ENCODE measurements at regions not wholly inside any gene's neighbourhood (a gene's known extent, or its start where the extent isn't known, plus 50 kb on each side); places are given as distances from the start of the nearest gene placed in this dataset.
"Not testable (repeated sequence)": the region's sequence is repeated elsewhere in the genome, so short reads cannot be mapped to it uniquely, and the experiment has no call there.

GRCh38 chr1:184836141-184836540 is 81.5 kb upstream of the EDEM3 start:
- CTCF ChIA-PET (ENCODE audit: low intra/inter-chr PET ratio, low total read pairs) = no interaction called here
- no TSS peak for BruUV-seq (replicated peaks)

GRCh38 chr1:184833994-184834393 is 79.3 kb upstream of the EDEM3 start:
- in situ Hi-C loops (cut with HindIII; ENCODE audit: extremely low pct_ligation_motif_present, low pct_unique_long_range_greater_than_20kb); H3K4me2 ChIP-seq (ENCODE audit: low read depth, low read length); H3K36me3 ChIP-seq (replicated peaks in 1 of 2; ENCODE audit: control insufficient read depth in 1 of 2, insufficient read depth in 2 of 2, low read length in 2 of 2); BruUV-seq (replicated peaks); intact Hi-C loops (cut with micrococcal nuclease; ENCODE audit: unreplicated experiment); H4K20me1 ChIP-seq (ENCODE audit: insufficient read depth, low read length); H3K27me3 ChIP-seq (ENCODE audit: control insufficient read depth in 1 of 2, insufficient read depth in 2 of 2, low read length in 2 of 2); ATAC-seq; POLR2A ChIA-PET; DNase-seq (ENCODE audit: low spot score); H3K9ac ChIP-seq (ENCODE audit: insufficient read depth, low read depth, low read length); H3K9me3 ChIP-seq (ENCODE audit: low read length); H2AFZ ChIP-seq (ENCODE audit: low read length); FAIRE-seq; H3K79me2 ChIP-seq (ENCODE audit: insufficient read depth, low read length); H3K27ac ChIP-seq (ENCODE audit: extremely low read length, insufficient read depth, low read length); H3K4me1 ChIP-seq (ENCODE audit: insufficient read depth, low read length); CTCF ChIA-PET (ENCODE audit: low intra/inter-chr PET ratio, low total read pairs); H3K4me3 ChIP-seq (replicated peaks in 1 of 3; ENCODE audit: insufficient read depth in 1 of 3, low read depth in 2 of 3, low read length in 3 of 3): not testable (repeated sequence)

More at GRCh38 chr1:184836141-184836540, 81.5 kb upstream of the EDEM3 start:
- H3K27me3 ChIP-seq (ENCODE audit: control insufficient read depth in 1 of 2, insufficient read depth in 2 of 2, low read length in 2 of 2) = peaks cover 0 to 5% of the 10 kb centered on the region in 2 experiments; a peak in 2 of 5 replicates
- in situ Hi-C loops (cut with HindIII; ENCODE audit: extremely low pct_ligation_motif_present, low pct_unique_long_range_greater_than_20kb) = no loop called here
- ATAC-seq (no peak), DNase-seq (ENCODE audit: low spot score) (no peak), FAIRE-seq (no peak)
- no peak overlapping the region for H3K4me2 ChIP-seq (ENCODE audit: low read depth, low read length)
- no peak overlapping the region for H2AFZ ChIP-seq (ENCODE audit: low read length)
- POLR2A ChIA-PET = no interaction called here
- 3% methylated on average over 1 of the region's 1 CpG for WGBS (ENCODE audit: low lambda C conversion rate)
- H4K20me1 ChIP-seq (ENCODE audit: insufficient read depth, low read length) = no peaks in the 10 kb centered on the region
- no peaks in the 10 kb centered on the region for H3K4me1 ChIP-seq (ENCODE audit: insufficient read depth, low read length)
- TF ChIP-seq E2F2 (CRISPR knock-in tag; IDR thresholded peaks at IDR 0.05; ENCODE audit: borderline replicate concordance) (no peak), GLMP (CRISPR knock-in tag; IDR thresholded peaks at IDR 0.05; ENCODE audit: borderline replicate concordance) (no peak), ZC3H4 (CRISPR knock-in tag; IDR thresholded peaks at IDR 0.05; ENCODE audit: borderline replicate concordance) (no peak), ATF1 (CRISPR knock-in tag; IDR thresholded peaks at IDR 0.05) (no peak), SMARCE1 (IDR thresholded peaks at IDR 0.05; ENCODE audit: borderline replicate concordance) (no peak), SNRNP70 (IDR thresholded peaks at IDR 0.05; ENCODE audit: low read depth, low read length) (no peak), SRSF1 (optimal IDR thresholded peaks at IDR 0.05; ENCODE audit: low read depth, low read length) (no peak), SNAPC2 (CRISPR knock-in tag; IDR thresholded peaks at IDR 0.05) (no peak), ZNF431 (CRISPR knock-in tag; IDR thresholded peaks at IDR 0.05; ENCODE audit: borderline replicate concordance, low read depth) (no peak)
- no peaks in the 10 kb centered on the region for H3K79me2 ChIP-seq (ENCODE audit: insufficient read depth, low read length)
- intact Hi-C loops (cut with micrococcal nuclease; ENCODE audit: unreplicated experiment) = no loop called here
- no peak overlapping the region for H3K4me3 ChIP-seq (replicated peaks in 1 of 3; ENCODE audit: insufficient read depth in 1 of 3, low read depth in 2 of 3, low read length in 3 of 3)
- H3K9ac ChIP-seq (ENCODE audit: insufficient read depth, low read depth, low read length) = no peak overlapping the region
- no peaks in the 10 kb centered on the region for H3K9me3 ChIP-seq (ENCODE audit: low read length)
- H3K27ac ChIP-seq (ENCODE audit: extremely low read length, insufficient read depth, low read length) = no peak overlapping the region
- H3K36me3 ChIP-seq (replicated peaks in 1 of 2; ENCODE audit: control insufficient read depth in 1 of 2, insufficient read depth in 2 of 2, low read length in 2 of 2) = no peaks in the 10 kb centered on the region
